C4-2B (cell line): ENCODE measurements at regions not wholly inside any gene's neighbourhood (a gene's known extent, or its start where the extent isn't known, plus 50 kb on each side); places are given as distances from the start of the nearest gene placed in this dataset.

Experiments
- CTCF ChIP-seq: fragments of 450-650 bp; conservative IDR thresholded peaks from 2 replicates; pipeline ENCODE4 v1.5.1; 2017; ENCODE audit warnings: mild to moderate bottlenecking
- ZFX ChIP-seq: fragments of 450-650 bp; IDR thresholded peaks from 2 replicates; pipeline ENCODE4 v1.6.1; 2017

DNA sequence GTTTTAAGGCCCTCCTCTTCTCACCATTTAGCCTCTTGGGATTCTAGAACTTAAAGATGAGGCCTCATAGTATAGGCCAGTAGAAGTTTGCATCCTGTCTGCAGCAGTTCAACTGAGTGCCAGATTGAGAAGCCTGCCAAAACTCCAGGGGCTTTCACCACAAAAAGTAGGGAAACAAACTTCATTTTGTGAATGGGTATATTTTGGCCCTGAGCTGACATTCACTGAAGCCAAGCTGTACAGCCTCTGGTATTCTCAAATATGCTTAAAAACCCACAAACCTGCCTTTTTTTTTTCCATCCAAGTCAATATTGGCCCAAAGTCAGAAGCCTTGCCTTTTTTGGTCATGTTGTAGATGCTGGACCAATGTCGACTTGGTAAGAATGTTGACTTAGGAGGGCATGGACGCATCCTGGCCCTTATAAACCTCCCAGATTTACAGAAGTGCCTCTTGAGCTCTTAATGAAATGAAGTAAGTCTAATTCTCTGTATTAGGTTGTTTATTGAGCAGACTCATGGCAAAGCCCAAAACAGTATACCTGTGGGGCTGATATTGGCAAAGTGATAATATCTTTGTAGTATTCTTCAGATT is 337.5 kb downstream of the CHRM3 start:
- no peak for TF ChIP-seq CTCF
- no peak for TF ChIP-seq ZFX
